Esophagus squamous epithelium (tissue), 4 donors: ENCODE measurements at regions not wholly inside any gene's neighbourhood (a gene's known extent, or its start where the extent isn't known, plus 50 kb on each side); places are given as distances from the start of the nearest gene placed in this dataset.

ENCODE experiments used
- CTCF ChIP-seq, 6 experiments: fragments of 450-650 bp in 4 of 6; fragments of 200-600 bp in 2 of 6; sonication (generic) in 2 of 6; IDR thresholded peaks; one replicate each; pipeline ENCODE4 v1.5.1; 2016 to 2019; ENCODE audit warnings: antibody characterized with exemption in 6 of 6, mild to moderate bottlenecking in 4 of 6, moderate library complexity in 4 of 6
- POLR2A ChIP-seq, 4 donors: fragments of 450-650 bp; IDR thresholded peaks; one replicate each; pipeline ENCODE4 v1.6.1; 2017; ENCODE audit warnings: antibody characterized with exemption in 4 of 4, mild to moderate bottlenecking in 4 of 4, moderate library complexity in 3 of 4

GRCh38 chr10:4396401-4397283, 429.4 kb upstream of the AKR1E2 start:
- TF ChIP-seq CTCF (IDR thresholded peaks at IDR 0.05) = no peak
- TF ChIP-seq POLR2A (IDR thresholded peaks at IDR 0.05) = no peak
